ENCODE measurements at regions not wholly inside any gene's neighbourhood (a gene's known extent, or its start where the extent isn't known, plus 50 kb on each side); places are given as distances from the start of the nearest gene placed in this dataset.

DNA sequence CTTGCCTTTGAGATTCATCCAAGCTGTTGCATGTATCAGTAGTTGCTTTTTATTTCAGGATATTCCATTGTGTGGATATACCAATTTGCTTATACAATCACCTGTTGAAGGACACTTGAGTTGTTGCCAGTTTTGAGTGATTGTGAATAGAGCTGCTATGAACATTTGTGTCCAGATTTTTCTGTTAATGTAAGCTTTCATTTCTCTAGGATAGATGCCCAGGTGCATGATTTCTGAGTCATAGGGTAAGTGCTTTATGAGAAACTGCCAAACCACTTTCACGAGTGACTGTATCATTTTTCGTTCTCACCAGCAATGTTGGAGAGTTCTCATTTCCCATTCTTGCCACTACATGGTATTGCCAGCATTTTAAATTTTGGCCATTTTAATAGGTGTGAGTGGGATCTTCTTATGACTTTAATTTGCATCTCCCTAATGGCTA lies 434.6 kb upstream of the RGS6 start:
- peak; percentile 57 for DNase-seq (ENCODE audit: low spot score)

DNA sequence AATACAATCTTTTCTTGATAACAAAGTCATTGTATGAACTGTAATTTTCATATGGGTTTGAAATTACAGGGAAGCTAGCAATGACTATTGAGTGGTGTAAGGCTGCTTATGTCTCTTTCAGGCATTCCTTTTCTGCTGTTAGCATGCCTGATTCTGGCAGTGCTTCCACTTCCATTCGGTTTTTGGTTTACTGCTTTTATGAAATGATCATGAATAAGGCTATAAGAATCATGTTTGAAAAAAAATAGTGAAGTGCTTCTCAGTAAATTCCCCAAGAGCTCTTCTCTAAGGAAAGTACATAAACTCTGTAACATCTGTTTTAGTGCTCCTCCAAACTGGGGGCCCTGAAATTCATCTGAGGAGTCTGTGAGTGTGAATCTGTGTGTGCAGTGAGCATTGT lies 434.0 kb upstream of the RGS6 start:
- DNase-seq (ENCODE audit: low spot score), result no peak

- DNase-seq (ENCODE audit: low spot score), result no peak
Observed at GRCh38 chr14:71499018-71499417, 433.2 kb upstream of the RGS6 start.

DNA sequence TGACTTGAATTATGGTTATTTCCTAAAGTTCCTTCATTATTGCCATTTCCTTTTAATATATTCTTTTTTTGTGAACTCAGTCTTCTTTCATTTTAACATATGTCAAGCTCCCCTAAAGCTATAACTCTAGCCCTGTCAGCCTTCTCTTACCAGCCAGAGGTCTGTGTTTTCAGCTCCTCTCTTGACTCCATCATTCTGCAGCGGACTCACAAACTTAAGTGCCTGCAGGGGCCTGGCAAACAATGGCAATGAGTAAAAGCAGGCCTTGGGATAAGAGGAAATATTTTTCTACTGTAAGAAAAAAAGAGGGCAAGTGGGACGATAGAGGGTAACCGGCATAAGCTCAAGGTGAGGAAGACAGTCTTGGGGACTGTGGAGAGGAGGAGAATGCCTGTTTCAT lies 424.5 kb upstream of the RGS6 start:
- no peak for DNase-seq (ENCODE audit: low spot score)

GRCh38 chr14:71508901-71509300 lies 423.3 kb upstream of the RGS6 start:
- no peak for DNase-seq (ENCODE audit: low spot score)

DNA sequence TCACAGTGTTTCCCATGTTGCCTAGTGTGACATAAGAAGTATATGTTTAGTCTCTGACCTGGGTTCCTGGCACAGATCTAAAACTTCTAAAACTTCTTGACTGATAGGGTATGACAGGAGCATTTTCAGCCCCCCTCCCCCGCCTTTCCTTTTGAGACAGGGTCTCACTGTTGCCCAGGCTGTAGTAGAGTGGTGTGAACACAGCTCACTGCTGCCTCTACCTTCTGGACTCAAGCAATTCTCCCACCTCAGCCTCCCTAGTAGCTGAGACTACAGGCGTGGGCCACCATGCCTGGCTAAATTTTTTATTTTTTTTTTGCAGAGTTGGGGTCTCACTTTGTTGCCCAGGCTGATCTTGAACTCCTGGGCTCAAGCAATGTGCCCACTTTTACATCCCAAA lies 421.1 kb upstream of the RGS6 start:
- no peak for DNase-seq (ENCODE audit: low spot score)

- DNase-seq (ENCODE audit: low spot score), result no peak
Observed at GRCh38 chr14:71514941-71515919, 417.0 kb upstream of the RGS6 start.

DNA sequence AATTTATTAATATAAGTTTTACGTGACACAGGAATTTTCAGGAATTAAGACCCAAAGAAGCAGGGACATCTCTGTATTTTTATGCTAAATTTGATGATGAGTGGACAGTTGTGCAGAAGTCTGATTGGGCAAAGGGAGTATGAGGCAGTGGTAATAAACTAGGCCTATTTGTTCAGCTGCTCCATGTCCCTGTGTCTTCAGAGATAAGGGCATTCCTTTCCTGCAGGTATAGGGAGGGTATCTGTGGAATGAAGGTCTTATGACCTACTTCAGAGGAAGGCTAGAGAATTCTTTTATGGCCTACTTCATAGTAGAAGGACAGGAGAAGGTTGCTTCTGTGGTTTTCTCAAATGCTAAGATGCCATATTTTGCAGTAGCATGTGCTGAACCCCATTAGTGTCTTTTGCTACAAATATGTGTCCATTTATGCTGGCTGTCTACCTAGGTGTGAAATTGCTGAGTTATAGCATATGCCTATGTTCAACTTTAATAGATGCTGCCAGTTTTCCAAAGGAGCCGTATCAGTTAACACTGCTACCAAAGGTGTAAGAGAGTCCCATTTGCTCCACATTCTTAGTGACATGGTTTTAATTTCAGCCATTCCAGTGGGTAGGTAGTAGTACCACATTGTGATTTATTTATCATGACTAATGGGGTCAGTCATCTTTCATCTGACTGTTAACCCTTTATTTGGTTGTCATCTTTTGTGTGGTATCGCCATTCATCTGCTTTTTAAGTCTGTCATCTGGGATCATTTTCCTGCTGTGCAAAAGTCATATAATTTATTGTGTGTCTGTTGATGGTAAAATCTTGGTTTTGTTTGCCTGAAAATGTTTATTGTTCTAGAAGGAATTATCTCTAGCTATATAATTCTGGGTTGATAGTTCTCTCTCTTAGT lies 410.7 kb upstream of the RGS6 start:
- DNase-seq (ENCODE audit: low spot score), result peak; percentile 15

DNA sequence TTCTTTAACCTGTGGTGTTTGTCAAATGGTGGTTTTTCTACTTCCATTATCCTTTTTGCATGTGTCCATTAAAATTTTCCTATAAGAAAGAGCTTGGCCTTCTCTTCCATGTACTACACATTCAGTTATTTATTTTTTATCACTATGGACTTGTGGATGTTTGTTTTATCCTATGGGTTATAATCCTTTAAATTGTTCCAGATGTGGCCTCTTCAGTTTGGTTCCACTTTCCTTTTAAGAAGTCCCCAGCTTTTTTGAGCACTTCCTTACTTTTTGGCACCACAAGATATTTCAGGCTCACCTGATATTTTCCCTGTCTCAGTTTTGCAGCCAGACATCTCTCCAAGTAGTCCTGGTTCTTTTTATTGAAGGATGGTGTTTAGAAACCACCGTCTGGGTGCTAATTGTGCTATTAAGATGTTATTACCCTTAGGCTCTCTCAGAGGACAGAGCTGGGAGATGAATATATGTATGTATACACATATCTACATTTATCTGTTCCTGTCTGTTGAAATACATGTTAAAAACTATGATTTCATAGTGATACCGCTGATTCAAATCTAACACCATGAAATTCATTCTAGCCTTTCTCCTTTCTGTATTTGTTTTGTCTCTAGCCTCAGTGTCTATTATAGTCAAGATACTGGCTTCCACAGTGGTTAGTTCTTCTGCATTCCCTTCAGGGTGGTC lies 408.5 kb upstream of the RGS6 start:
- no peak for DNase-seq (ENCODE audit: low spot score)

GRCh38 chr14:71524320-71524982 lies 407.8 kb upstream of the RGS6 start:
- DNase-seq (ENCODE audit: low spot score), result no peak

DNA sequence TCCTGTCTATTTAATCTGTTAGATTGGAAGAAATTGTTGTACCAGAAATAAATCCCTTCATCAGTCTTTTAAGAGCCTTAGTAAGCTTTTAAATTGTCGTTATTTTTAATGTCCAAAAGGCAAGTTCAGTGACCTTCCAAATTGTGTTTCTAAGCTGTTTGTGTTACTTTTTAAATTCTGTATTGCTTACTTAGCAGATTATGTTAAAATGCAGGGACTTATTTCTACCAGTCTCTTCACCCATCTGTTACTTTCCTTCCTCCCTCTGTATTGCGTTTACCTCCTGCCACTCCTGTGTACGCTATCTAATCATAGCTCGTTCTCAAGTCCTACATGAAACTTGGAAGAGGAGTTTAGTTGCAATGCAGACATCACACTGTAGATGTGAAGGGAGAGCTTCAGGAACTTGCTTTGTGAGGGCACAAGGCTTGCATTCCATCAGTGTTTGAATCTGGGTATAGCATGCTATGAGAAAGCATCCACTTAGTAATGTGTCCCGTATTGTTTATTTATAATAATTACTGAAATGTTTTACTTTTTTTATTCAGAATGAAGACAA lies 406.5 kb upstream of the RGS6 start:
- no peak for DNase-seq (ENCODE audit: low spot score)

DNA sequence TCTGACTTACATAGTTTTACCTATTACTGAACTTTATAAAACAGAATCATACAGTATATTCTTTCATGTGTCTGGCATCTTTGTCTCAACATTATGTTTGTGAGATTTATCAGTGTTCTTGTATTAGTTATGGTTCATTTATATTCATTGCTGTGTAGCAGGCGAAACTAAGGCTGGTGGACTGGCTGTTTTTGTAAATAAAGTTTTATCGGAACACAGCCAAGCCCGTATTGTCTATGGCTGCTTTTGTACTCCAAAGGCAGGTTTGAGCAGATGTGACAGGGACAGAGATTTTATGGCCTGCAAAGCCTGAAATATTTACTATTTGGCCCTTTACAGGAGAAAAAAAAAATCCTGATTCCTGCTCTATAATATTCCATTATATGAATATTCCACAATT lies 405.8 kb upstream of the RGS6 start:
- DNase-seq (ENCODE audit: low spot score), result no peak

DNA sequence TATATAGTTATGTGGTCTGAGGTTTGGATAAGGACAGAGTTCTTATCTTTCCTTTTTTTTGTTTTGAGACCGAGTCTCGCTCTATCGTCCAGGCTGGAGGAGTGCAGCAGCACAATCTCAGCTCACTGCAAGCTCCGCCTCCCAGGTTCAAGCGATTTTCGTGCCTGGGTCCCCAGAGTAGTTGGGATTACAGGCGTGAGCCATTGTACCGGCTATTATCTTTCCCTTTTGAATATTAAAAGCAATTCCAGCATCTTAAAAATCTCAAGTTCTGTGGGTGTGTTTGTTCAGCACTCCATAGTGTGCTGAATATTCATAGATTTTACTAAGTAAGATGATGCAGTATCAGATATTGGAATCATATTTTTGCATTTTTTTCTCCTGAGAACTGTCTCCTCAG lies 404.4 kb upstream of the RGS6 start:
- DNase-seq (ENCODE audit: low spot score), result no peak

DNA sequence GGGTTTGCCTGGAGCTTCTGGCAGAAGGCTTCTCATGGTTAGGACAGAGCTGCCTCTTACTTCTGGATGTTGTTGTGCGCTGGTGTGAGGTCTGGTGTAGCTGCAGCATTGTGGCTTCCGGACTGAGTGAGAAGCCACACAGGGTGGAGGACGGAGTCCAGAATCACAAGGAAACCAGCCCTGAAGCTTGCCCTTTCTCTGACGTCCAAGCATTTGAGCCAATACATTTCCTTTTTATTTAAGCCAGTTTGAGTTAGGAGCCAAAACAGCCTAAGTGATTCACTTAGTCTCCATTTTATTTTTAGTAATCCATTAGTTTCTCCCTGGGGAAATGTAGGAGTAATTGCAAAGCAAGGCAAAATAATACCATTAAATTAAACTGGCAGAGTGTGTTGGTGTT lies 402.4 kb upstream of the RGS6 start:
- DNase-seq (ENCODE audit: low spot score), result no peak

GRCh38 chr14:71532344-71532743 lies 399.9 kb upstream of the RGS6 start:
- DNase-seq (ENCODE audit: low spot score), result no peak

DNA sequence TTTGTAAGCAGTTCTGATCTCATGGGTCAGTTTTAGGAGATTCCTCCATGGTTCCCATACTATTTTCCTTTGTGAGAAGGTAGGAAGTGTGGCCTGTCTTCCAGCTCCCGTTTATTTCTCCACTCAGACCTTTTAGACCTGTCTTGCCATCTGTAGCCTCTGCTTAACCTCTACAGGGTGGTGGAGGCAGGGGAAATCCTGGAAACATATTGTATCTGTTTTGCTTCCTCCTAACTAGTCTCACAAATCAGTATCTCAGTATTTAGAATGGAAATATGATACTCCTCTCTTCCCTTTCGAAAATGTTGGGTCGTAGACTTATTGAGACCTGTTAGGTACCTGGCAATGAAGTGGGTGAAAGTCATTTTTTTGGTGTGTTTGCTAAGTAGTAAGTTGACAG lies 399.4 kb upstream of the RGS6 start:
- no peak for DNase-seq (ENCODE audit: low spot score)

DNA sequence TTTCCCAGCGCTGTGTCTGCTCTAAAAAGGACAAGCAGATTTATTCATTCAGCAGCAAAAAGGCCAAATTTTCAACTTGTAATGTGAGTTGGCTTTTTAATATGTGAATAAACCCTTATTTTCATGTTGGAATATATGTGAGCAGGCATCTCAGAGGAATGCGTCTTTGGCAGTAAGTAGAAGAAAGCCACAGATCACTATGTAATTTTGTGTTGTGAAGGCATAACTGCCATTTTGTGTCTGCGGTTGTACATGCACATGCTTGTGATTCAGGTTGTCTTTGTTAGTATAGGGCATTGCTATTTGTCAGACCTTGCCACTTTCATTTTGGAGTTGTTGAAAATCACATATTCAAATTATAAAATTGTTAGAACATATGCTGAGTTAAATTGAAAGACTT lies 398.8 kb upstream of the RGS6 start:
- no peak for DNase-seq (ENCODE audit: low spot score)

DNA sequence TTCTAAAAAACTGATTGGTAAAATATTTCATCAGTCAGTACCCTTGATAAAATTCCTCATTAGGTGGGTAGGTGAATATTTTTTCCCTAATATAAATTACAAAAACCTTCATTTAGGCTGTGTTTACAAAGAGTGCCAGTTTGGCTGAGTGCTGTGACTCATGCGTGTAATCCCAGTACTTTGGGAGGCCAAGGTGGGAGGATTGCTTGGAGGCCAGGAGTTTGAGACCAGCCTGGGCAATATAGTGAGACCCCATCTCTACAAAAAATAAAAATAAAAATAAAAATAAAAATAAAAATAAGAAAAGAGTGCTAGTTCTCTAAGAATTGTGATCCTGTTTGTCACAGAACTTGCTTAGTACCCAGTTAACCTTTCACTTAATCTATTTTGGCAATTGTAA lies 398.4 kb upstream of the RGS6 start:
- no peak for DNase-seq (ENCODE audit: low spot score)

- DNase-seq (ENCODE audit: low spot score), result no peak
Observed at GRCh38 chr14:71534506-71534905, 397.7 kb upstream of the RGS6 start.

- DNase-seq (ENCODE audit: low spot score), result no peak
Observed at GRCh38 chr14:71536015-71536740, 396.1 kb upstream of the RGS6 start.

All from RKO (cell line).